ENCODE measurements at regions not wholly inside any gene's neighbourhood (a gene's known extent, or its start where the extent isn't known, plus 50 kb on each side); places are given as distances from the start of the nearest gene placed in this dataset.

DNA sequence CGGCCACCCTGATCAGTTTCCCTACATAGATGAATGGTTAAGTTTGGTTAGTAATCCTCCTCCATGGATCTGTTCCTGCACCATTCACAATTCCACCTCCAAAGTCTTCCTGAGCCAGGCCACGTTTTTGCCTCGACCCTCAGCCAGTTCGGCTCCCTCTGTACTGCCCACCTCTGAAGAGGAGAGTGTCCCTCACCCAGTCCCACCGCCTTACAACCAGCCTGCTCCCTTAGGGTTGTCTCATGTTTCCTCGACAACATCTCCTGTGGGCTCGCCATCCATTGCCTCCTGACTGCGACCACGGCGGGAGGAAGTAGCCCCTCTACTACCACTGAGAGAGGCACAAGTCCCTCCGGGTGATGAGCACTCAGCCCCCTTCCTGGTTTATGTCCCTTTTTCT lies 338.0 kb upstream of the CNTNAP5 start:
- no peak for DNase-seq (ENCODE audit: extremely low read depth in 1 of 11, low read depth in 9 of 11, low spot score in 4 of 11)

DNA sequence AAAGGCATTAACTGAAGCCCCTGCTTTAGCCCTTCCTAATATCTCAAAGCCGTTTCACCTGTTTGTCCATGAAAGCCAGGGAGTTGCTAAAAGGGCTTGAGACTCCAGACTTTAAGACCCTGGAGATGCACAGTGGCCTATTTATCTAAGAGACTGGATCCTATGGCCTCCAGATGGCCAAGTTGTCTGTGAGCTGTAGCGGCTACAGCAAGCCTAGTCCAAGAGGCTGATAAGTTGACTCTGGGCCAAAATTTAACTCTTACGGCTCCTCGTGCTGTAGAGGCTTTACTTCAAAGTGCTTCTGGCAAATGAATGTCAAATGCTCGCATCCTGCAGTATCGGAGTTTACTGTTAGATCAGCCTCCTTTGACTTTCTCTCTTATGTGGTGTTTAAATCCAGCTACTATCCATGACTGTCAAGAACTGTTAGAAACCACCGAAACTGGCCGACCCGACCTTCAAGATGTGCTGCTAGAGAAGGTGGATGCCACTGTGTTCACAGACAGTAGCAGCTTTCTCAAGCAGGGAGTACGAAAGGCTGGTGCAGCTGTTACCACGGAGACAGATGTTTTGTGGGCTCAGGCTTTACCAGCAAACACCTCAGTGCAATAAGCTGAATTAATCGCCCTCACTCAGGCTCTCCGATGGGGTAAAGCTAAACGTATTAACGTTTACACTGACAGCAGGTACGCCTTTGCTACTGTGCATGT lies 336.7 kb upstream of the CNTNAP5 start:
- no peak for DNase-seq (ENCODE audit: extremely low read depth in 1 of 11, low read depth in 9 of 11, low spot score in 4 of 11)

DNA sequence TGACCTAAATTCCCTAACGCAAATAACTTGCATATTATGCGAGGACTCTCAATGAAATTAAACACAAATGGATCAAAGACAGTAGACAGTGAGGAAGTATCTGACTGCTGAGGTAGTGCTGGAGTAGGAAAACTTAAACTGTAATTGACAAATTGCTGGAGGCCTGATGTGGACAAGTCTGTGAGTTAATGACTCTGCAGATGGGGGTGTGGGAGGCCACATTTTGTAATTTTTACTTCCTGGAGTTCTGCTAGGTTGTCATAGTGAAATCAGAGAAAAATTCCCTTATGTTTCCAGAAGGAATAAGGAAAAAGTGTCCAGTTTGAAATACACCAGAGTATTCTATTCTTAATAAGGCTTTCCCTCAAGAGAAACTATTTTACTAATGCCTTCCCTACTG lies 333.0 kb upstream of the CNTNAP5 start:
- no peak for DNase-seq (ENCODE audit: extremely low read depth in 1 of 11, low read depth in 9 of 11, low spot score in 4 of 11)

DNA sequence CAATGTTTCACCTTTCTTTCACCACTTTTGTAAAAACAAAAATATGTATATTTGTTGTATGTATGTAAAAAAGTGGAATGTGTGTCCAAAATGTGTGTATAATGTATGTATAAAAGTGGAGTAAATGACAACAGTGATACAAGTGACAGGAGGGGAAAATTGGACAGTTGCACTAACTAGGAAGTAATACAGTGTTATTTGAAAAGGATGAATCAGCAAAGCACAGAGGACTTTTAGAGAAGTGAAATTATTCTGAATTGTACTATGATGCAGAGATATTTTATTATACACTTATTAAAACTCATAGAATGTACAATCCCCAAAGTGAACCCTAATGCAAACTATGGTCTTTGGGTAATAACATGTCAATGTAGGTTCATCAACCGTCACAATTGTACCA lies 331.3 kb upstream of the CNTNAP5 start:
- DNase-seq (ENCODE audit: extremely low read depth in 1 of 11, low read depth in 9 of 11, low spot score in 4 of 11), result no peak

DNA sequence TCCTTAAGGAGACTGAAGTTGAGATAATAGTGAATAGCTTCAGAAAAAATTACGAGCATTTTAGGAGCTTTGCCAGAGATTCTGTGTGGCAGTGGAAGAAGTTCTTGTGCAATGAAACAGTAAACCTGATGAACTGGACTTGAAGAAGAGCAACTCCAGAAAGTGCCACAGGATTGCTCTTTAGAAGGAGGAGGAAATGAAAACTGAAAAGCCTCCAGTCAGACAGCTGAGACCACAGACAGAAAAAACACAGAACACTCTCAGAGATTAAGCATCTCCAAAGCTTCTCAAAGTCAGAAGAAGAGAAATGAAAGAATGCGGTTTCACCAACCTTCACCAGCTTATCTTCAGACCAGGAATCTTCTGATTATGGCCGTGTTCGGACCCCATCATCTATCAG lies 329.7 kb upstream of the CNTNAP5 start:
- no peak for DNase-seq (ENCODE audit: extremely low read depth in 1 of 11, low read depth in 9 of 11, low spot score in 4 of 11)

DNA sequence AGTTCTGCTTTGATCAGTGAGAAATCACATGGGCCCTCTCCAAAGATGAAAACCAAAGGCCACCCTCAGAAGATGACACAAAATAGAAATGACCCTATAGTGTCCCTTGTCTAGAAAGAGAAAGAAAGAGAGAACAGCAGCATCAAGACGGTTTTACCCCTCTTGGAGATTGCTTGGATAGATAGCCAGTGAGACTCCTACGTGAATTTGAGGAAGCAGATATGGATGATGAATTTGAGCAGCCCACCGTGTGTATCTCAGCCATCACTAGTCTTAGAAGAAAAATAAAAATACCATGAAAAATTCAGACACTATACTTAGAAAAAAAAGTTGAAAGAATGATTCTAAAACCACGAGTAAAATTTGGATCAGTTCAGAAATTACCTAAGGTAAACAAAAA lies 329.1 kb upstream of the CNTNAP5 start:
- DNase-seq (ENCODE audit: extremely low read depth in 1 of 11, low read depth in 9 of 11, low spot score in 4 of 11), result no peak

DNA sequence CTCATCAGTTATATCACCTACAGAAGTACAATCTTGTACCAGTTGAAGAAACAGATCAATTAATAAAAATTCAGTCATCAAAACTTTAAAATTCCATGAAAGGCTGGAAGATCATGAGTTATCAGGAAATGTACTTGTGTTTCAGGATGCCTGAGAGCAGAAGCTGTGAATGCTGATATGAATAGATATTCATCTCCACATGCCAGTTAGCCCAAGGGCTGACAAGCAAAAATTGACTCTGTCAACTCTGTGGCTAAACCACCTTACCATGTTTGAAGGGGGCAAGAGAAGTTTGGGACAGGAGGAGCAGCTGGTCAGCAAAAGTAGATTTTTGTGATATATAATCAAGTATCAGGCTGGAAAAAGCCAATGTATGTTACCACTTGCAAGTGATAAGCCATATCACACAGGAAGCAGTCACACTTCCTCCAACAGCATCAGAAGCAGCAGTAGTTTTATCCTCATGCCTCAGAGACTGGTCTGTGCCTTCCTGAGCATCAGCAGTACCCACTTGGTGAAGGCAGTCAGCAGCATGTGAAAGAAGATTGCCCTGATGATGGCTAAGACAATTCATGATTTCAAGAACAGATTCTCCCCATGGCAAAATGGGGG lies 328.2 kb upstream of the CNTNAP5 start:
- no peak for DNase-seq (ENCODE audit: extremely low read depth in 1 of 11, low read depth in 9 of 11, low spot score in 4 of 11)

DNA sequence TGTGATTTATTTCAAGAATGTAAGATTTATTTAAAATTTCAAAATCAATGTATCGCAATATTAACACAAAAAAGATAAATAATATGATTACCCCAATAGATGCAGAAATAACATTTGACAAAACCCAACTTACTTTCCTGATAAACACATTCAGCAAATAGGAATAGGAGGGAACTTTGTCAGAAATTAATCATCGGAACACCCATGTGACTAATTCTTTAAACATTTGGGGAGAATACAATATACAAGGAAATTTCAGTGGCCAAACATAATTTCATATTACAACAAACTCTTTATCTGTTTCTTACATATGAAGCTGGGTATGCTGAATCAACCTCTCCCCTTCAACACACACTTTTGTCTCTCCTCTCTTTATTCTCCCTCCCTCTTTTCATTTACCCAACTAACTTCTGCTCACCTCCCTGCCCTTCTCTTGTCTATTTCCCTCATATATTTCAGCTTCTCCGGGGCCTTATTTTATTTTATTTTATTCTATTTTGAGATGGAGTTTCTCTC lies 309.6 kb upstream of the CNTNAP5 start:
- no peak for DNase-seq (ENCODE audit: extremely low read depth in 1 of 11, low read depth in 9 of 11, low spot score in 4 of 11)

DNA sequence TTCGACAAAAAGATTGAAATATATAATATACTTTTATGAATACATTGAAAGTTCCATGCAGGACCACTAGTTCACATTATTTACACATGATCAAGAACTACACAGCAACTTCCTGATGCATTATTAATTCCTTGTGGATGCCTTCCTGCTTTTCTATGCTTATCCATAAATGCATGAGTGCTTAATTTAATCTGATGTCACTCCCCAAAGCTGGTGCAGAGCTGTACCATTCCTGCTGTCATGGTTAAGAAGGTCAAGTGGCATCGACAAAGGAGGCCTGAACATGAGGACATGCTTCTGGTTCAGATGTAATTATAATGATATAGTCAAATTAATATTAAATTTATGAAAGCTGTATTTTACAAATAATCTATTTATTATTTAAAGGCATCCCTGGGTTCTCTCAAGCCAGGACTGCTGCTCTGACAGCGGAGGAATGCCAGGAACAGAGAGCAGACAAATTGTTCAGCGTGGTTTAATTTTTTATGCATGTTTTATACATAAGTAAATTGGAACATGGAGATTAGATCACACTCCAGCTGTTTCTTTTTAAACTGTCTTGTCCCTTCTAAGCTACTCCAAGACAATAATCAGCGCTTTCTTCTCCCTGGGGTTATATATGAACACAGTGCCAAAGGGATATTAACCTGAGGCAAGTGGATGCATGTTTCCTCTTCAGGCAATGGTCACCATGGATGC lies 307.3 kb upstream of the CNTNAP5 start:
- no peak for DNase-seq (ENCODE audit: extremely low read depth in 1 of 11, low read depth in 9 of 11, low spot score in 4 of 11)

DNA sequence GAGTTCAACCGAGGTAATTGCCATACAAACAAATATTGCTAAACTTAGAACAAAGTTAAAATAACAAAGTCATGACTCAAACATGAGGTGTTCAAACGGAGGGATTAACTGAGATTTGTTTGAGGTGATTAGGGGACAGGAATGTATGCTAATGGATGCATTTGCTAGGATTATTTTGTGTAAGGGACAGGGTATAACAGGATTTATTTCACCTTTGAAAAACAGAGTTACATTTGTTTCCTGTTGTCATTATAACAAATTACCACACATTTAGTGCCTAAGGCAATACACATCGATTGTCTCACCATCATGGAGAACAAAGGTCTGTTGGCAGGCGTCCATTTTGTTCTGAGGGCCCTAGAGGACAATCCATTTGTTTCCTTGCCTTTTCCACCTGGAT lies 304.3 kb upstream of the CNTNAP5 start:
- no peak for DNase-seq (ENCODE audit: extremely low read depth in 1 of 11, low read depth in 9 of 11, low spot score in 4 of 11)

DNA sequence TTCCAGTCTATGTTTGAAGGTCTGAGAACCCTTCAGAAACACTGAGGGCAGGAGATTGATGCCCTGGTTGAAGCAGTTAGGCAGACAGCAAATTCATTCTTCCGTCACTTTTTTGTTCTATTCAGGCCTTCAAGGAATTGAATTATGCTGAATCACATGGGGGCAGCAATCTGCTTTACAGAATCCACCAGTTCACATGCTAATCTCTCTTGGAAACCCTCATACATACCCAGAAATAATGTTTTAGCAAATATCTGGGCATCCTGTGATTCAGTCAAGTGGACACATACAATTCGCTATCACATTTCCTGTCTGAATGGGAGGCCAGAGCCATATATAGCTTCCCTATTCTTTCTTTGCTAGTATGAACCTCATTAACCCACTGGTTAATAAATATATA lies 301.4 kb upstream of the CNTNAP5 start:
- no peak for DNase-seq (ENCODE audit: extremely low read depth in 1 of 11, low read depth in 9 of 11, low spot score in 4 of 11)

DNA sequence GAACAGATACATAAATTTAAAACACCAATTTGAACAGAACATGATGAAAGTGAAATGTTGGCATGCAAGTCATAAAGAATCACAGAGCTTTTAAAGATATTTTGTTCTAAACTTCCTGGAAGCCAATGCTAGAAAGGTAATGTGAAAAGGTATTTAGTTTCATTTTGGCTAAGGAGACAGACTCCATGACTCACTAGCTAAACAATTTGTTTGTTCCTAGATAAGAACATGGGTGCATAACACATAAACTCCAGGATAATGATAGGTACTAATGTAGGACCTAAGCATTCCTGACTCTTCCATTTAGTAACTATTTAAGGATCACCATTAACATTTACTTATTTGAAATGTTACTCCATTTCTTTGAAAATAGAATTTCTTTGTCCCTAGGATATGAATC lies 292.5 kb upstream of the CNTNAP5 start:
- DNase-seq (ENCODE audit: extremely low read depth in 1 of 11, low read depth in 9 of 11, low spot score in 4 of 11), result no peak

DNA sequence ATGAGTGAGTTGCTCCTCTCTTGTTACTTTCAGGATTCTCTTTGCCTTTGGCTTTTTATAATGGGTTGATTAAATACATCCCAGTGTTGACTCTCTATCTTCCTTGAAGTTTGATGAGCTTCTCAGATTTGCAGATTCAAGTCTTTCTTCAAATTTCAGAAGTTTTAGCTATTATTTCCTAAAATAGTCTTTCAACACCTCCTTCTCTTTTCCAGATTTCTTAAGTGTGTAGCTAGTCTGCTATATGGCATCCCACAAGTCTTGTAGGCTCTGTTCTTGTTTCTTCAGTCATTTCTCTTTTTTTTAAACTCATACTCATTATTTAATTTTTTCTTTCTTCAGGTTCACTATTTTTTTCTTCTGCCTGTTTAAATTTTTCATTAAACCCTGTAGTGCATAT lies 287.7 kb upstream of the CNTNAP5 start:
- no peak for DNase-seq (ENCODE audit: extremely low read depth in 1 of 11, low read depth in 9 of 11, low spot score in 4 of 11)

DNA sequence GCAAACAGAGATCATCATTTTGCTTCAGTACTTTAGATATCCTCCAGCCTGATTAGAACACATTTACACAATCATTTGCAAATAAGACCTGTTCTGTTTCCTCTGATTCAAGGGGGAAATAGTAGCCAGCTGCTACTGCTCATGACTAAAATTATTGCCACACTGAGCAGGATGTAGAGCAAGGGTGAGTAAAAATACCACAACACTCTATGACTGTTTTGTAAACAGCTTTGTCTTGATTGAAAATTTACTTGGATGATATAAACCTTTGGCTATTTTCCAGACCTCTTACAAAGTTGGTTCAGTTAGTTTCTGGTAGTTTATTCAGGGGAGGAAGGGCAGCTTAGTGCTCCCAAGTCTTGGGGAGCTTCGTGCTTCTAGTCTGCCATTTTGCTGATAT lies 286.4 kb upstream of the CNTNAP5 start:
- DNase-seq (ENCODE audit: extremely low read depth in 1 of 11, low read depth in 9 of 11, low spot score in 4 of 11), result peak in 4 of 11 donors; percentile 2 to 6 (median 4)

DNA sequence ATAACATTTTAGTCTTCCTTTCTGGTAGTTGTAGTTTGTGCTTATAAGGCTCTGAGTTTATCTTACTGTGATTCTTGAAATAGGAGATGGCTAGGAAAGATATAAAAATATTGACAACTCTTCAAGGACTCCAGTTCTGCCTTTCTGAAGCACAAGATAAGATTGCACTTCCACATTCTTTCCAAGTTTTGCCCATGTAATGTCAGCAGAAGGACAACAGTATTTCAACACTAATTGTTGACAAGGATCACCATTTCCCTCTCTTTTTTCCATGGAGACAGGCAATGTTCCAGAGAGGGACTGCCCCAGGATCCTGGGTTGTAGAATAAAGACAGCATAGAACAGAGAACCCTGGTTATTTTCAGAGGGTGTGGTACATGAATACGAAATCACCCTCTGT lies 279.1 kb upstream of the CNTNAP5 start:
- DNase-seq (ENCODE audit: extremely low read depth in 1 of 11, low read depth in 9 of 11, low spot score in 4 of 11), result no peak

DNA sequence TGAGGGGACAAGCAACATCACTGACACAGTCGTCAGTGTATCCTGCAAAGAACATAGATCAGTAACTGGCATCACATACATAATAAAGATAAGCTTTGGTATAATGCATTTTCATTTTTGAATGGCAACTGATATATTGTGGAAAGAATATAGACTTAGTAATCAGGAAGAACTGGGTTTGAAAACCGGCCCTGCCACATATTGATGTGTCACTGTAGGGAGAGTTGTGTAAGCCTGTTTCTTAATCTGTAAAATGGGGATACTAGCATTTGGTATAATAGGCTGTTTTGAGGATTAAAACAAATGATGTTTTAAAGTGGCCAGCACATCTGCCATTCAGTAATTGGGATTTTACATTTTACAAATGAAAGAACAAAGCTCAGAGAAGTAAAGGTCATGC lies 277.8 kb upstream of the CNTNAP5 start:
- no peak for DNase-seq (ENCODE audit: extremely low read depth in 1 of 11, low read depth in 9 of 11, low spot score in 4 of 11)

DNA sequence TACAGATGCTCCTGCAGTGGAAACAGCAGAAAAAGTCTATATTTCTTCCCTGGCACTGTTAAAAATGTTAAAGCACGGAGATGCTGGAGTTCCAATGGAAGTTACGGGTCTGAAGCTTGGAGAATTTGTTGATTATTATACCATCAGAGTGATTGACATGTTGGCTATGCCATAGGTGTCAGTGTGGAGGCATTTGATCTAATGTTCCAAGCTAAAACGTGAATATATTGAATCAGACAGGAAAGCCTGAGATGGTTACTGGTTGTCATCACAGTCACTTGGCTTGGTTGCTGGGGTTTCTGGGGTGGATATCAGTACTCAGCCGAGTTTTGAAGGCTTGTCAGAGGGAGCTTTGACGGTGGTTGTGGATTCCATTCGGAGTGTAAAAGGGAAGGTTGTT lies 262.9 kb upstream of the CNTNAP5 start:
- DNase-seq (ENCODE audit: extremely low read depth in 1 of 11, low read depth in 9 of 11, low spot score in 4 of 11), result no peak

DNA sequence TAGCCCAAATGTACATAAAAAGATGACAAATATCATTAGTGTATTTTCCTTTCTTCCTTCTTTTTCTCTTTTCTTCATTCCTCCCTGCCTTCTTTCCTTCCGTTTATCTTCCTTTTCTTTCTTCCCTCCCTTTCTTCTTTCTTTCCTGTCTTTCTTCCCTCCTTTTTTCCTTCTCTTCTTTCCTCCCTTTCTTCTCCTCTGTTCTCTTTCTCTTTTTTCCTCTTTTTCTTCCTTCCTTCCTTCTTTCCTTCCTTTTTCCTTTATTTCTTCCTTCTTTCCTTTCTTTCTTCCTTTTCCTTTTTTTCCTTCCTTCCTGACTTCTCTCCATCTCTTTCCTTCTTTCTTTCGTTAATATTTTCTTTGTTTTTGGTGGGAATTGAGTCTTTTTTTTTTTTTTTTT lies 256.9 kb upstream of the CNTNAP5 start:
- no peak for DNase-seq (ENCODE audit: extremely low read depth in 1 of 11, low read depth in 9 of 11, low spot score in 4 of 11)

DNA sequence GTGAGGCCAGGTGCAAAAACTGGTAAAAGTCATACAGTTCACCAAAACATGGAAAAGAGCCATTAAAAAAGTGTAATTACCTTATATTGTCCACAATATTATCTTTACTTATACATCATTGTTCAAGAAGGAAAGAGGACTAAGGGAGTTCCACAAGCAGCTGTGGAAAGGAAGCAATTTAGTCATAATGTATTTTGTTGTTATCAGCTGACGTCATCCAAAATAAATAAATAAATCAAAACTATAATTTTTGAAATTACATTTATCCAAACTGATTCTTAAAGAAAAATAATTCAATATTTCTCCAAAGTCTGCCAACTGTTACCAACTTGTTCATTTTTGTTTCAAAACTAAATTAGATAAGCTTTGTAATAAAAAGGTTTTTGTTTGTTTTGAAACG lies 256.1 kb upstream of the CNTNAP5 start:
- DNase-seq (ENCODE audit: extremely low read depth in 1 of 11, low read depth in 9 of 11, low spot score in 4 of 11), result no peak

DNA sequence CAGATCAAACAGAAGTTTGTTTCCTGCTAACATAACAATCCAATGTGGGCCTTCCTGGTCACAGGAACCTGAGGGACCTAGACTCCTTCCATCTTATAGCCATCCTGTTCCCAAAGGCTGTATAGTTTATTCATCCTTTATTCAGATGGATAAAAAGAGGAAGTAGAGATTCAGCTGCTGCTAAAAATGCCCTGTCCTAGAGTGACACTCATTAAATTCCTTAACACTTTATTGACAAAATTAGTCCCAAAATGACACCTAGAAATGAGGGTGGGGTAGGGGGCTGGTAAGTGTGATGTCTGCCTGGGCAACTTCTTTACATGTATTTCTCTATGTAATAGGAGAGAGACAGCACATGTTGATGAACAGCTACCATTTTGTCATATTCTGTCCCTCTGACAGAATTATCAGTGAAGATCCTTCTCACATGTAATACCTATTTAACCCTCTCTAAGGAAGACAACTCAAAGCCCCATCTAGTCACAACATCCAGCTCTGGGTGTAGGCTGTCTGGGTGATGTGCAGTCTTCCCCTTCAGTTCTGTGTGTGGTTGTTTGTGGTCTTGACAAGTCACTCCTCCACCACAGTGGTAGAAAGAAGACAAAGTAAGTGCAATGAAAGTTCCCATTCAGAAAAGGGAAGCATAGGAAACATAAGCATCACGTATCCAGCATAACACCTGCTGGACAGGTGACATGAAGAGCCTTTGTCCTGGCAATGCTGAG lies 253.9 kb upstream of the CNTNAP5 start:
- DNase-seq (ENCODE audit: extremely low read depth in 1 of 11, low read depth in 9 of 11, low spot score in 4 of 11), result no peak

All from renal cortex interstitium (tissue), 11 donors.